HG03097 (cell line): ENCODE measurements at regions not wholly inside any gene's neighbourhood (a gene's known extent, or its start where the extent isn't known, plus 50 kb on each side); places are given as distances from the start of the nearest gene placed in this dataset.
"Not testable (repeated sequence)": the region's sequence is repeated elsewhere in the genome, so short reads cannot be mapped to it uniquely, and the experiment has no call there.

Experiments used
- ATAC-seq: cut with Tn5 transposase; IDR thresholded peaks from one replicate; pipeline ENCODE4 v1.9.1; 2021; ENCODE audit not compliant: unreplicated experiment, low FRiP score

GRCh38 chr2:226118471-226119429 lies 680.9 kb downstream of the IRS1 start:
- no peak for ATAC-seq

GRCh38 chr2:226117510-226118065 lies 682.0 kb downstream of the IRS1 start:
- no peak for ATAC-seq

DNA sequence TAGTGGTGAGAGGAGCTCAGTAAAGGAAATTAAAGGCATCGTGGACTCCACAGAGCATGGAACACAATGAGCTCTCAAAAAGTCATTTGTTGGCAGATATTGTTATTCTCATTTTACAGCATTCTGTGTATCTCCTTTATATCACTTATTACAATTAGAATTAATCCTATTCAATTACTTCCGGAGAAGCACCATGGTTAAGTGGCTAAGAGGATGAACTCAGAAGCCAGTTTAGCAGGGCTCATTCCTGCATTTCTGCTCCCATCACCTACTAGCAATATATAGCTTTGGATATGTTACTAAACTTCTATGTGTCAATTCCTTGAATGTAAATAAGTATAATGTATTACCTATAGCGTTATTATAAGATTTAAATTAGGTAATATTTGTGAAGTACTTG lies 683.3 kb downstream of the IRS1 start:
- no peak for ATAC-seq

DNA sequence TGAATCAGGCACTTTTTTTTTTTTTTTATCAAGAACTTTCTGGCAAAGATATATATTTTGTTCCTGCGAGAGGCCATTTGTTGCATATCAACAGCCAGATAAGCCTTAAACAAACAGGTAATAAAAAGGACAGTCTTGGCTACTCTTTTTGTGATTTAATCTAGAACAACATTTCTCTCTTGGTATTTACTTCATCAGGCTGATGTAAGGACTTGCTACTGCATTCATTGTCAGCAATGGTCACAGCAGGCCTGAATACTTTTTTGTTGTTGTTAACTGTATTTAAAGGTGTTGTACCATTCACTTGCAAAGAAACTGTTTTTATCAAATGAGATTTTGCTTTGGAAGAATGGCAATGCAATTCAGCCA lies 683.8 kb downstream of the IRS1 start:
- ATAC-seq = no peak

DNA sequence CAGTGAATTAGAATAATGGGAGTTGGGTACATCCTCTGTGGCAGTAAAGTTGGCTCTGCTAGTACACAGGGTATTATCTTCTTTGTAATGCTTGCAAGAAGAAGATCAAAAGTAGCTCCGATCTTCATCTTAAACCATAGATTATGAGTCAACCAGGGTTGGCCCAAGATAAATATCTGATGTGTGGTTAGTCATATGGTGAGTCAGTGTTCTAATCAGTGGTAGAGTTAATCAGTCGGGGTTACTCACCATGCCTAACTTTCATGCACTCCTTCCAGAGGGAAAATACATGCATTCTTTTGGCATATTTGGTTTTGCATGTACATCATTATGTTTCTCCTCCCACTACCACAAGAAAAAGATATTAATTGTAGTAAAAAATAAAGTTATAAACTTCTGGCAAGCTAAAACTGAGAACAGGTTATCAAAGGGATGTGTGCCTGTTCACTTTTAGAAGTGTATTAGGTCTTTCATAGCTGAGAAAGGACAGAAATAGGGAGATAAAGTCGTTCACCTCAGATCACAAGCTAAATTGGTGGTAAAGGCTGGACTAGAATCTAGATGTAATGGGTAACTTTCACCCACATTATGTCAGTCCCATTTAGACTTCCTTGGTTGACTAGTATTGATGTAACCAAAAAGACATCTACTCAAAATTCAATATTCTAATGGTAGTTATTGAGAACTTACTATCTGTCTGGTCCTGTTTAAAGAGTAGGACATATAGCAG lies 684.4 kb downstream of the IRS1 start:
- no peak for ATAC-seq

- no peak for ATAC-seq
Measured at GRCh38 chr2:226114436-226114835, 685.2 kb downstream of the IRS1 start.

DNA sequence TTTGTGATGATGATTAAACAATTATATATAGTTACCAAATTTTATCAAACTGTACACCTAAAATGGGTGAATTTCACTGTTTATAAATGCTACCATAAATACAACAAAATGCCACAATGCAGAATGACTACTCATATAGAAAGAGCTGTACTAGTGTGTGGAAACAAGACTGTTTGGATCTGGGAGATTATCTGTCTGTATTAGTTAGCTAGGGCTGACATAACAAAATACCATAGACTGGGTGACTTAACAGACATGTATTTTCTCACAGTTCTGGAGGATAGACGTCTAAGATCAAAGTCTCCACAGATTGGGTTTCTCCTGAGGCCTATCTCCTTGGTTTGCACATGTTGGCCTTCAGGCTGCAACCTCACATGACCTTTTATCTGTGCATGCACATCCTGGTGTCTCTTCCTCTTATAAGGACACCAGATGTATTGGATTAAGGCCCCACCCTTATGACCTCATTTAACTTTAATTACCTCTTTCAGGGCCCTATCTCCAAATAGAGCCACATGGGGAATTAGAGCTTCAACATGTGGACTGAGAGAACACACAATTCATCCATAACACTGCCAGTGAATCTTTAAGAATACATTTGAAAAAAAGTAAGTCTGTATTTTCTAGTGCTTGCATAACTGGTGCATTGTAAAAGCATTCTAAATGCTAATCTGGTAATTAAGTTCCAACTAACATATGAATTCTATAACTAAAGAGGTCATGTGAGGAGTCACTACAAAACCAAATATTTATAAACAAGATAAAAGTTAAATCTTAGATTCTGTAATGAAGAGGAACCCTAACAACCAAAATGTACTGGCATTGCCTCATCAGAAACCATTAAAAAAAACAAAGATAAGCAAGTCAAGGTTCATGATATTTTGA lies 699.6 kb downstream of the NYAP2 start:
- ATAC-seq = no peak

DNA sequence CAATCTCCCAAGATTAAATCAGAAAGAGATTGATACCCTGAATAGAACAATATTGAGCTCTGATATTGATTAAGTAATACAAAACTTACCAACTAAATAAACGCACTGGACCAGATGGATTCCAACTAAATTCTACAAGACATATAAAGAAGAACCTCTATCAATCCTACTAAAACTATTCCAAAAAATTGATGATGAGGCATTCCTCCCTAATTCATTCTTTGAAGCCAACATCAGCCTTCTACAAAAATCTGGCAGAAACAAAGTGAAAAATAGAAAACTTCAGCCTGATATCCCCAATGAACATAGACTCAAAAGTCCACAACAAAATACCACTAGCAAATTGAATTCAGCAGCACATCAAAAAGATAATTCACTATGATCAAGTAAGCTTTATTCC lies 695.5 kb downstream of the NYAP2 start:
- no peak for ATAC-seq

- ATAC-seq = no peak
Measured at GRCh38 chr2:226093364-226093763, 693.9 kb downstream of the NYAP2 start.

- no peak for ATAC-seq
Measured at GRCh38 chr2:226088366-226088674, 688.8 kb downstream of the NYAP2 start.

DNA sequence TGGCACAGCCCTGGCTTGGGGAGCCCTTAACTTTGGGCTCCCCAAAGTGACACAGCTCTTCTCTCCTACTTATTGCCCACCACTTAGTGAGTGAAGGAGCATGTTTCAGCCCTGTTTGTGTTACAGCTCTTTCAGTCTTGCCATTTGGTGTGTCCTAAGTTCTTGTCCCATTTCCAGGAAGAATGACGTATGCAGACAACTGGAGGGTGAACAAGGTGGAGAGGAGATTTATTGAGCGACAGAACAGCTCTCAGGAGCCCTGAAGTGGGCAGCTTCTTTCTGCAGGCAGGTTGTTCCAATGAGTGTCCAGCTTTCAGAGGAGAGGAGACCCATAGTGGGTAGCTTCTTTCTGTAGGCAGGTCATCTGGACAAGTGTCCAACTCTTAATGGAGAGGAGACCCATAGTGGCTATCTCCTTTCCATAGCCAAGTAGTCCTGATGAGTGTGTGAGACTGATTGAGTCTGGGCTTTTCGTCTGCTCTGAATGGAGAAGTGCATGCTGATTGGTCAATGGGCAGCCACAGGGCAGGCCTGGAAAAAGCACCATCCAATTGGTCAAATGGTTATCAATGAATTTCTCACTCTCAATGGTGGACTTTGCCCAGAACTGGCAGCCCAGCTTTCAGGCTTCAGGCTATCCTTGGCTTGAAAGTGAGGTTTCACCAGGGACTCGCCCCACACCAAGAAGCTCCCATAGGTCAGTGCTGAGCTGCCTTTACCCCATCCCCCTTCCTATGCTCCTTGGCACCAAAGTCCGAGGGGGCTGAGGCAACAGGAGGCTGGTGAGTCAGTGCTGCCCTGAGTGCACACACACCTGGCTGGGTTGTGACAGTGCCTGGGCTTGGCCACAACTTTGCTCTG lies 688.2 kb downstream of the NYAP2 start:
- ATAC-seq = no peak

- no peak for ATAC-seq
Measured at GRCh38 chr2:226087051-226087450, 687.5 kb downstream of the NYAP2 start.

GRCh38 chr2:226086190-226086589 lies 686.7 kb downstream of the NYAP2 start:
- ATAC-seq = no peak

DNA sequence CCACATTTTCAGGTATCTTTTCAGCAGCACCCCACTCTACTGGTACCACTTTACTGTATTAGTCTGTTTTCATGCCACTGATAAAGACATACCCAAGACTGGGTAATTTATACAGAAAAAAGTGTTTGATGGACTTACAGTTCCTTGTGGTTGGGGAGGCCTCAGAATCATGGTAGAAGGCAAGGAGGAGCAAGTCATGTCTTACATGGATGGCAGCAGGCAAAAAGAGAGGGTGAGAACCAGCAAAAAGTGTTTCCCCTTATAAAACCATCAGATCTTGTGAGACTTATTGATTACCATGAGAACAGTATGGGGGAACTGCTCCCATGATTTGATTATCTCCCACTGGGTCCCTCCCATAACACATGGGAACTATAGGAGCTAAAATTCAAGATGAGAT lies 685.9 kb downstream of the NYAP2 start:
- ATAC-seq = not testable (repeated sequence)

DNA sequence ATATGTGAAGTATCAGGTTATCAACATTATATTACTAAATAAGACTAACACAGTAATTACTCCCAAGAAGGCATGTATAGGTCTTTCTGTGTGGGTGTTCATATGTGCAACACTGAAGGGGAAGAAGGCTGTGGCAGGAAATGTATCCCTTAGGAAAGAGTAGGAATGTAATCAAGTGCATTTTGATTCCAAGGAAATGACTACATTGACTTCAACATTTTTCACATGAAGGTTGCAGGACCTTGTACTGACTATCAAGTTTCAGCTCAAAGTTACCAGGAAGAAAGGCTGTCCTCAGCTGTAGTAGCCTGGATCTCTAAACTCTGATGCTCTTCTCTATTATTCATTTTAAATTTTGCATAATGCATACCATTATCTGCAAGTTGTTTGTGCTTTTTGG lies 680.8 kb downstream of the NYAP2 start:
- no peak for ATAC-seq

DNA sequence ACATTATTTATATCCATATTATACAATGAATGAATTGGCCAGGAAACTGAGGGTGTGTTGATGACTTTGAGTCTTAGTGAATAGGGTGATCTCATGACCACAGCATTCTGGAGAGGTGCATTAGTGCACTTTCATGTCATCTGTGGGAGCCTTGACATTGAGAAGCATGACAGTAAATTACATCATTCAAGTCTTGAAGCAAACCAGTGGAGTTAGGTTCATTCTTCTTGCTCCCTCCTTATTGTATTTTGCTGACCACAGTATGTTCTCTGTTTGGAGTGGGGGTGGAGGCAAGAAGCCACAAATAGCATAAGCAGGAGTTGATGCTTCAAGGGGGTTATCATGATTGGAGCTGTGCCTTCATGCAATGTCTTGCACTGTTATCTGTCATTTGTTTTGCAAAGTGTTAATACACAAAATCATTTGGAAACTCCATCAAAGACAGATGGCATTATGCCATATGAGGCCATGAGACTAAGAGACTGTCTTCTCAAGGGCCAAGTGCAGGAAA lies 680.2 kb downstream of the NYAP2 start:
- no peak for ATAC-seq

GRCh38 chr2:226079196-226079595 lies 679.7 kb downstream of the NYAP2 start:
- ATAC-seq = no peak

GRCh38 chr2:226078666-226079065 lies 679.2 kb downstream of the NYAP2 start:
- ATAC-seq = no peak

- no peak for ATAC-seq
Measured at GRCh38 chr2:226077841-226078240, 678.3 kb downstream of the NYAP2 start.

DNA sequence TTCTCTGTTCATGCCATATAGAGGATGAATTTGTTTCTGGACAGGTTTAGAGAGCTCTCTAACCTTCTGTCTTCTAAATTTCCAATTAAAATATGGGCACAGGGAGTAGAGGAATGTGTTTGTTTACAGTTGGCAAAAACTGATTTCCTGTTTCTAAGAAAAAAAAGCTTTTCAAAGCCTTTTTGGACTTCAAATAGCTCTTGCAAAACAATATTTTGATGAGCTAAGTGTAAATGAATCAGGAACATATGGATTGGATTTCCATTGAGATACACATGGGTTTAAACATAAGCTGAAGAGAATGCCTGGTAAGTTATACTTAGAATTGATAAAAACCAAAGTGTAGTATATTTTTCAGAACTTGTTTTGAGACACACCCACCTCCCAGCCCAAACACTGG lies 677.5 kb downstream of the NYAP2 start:
- no peak for ATAC-seq
